ENCODE measurements at regions not wholly inside any gene's neighbourhood (a gene's known extent, or its start where the extent isn't known, plus 50 kb on each side); places are given as distances from the start of the nearest gene placed in this dataset.

DNA sequence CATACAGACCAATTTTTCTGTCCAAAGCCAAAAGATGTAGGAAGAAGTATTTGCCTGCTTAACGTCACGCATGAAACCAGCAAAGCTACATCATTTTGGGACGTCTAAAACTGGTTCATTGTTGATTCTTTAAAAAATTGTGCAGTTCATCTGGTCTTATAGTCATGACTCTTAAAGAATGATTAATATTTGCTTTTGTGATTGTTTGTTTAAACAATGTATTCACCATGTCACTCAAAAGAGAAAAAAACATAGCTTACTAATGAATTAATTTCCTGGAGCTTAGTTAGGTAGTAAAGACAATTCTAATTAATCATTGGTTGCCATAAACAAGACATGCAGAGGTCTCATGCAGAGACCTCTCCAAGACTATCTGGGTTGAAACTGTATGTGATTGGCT, 157.3 kb downstream of the RPS12 start:
- TF ChIP-seq, protein P1, sequence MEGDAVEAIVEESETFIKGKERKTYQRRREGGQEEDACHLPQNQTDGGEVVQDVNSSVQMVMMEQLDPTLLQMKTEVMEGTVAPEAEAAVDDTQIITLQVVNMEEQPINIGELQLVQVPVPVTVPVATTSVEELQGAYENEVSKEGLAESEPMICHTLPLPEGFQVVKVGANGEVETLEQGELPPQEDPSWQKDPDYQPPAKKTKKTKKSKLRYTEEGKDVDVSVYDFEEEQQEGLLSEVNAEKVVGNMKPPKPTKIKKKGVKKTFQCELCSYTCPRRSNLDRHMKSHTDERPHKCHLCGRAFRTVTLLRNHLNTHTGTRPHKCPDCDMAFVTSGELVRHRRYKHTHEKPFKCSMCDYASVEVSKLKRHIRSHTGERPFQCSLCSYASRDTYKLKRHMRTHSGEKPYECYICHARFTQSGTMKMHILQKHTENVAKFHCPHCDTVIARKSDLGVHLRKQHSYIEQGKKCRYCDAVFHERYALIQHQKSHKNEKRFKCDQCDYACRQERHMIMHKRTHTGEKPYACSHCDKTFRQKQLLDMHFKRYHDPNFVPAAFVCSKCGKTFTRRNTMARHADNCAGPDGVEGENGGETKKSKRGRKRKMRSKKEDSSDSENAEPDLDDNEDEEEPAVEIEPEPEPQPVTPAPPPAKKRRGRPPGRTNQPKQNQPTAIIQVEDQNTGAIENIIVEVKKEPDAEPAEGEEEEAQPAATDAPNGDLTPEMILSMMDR (conservative IDR thresholded peaks at IDR 0.05), result no peak
- Histone ChIP-seq H3T11ph (ENCODE audit: low read length) (no peak overlapping the region), H3K79me1 (ENCODE audit: insufficient read depth, low read depth, low read length, poor library complexity, severe bottlenecking) (no peaks in the 10 kb centered on the region), H2AK5ac (ENCODE audit: insufficient read length, low read length) (no peak overlapping the region), H2BK20ac (ENCODE audit: low read depth, low read length, poor library complexity, severe bottlenecking) (no peak overlapping the region), H4K91ac (ENCODE audit: insufficient read length, low read depth, low read length) (no peak overlapping the region), H2BK15ac (ENCODE audit: low read depth, low read length) (no peak overlapping the region), H3K4me2 (ENCODE audit: insufficient read depth, insufficient read length, low read length) (no peak overlapping the region), H3K23me2 (ENCODE audit: insufficient read length, low read depth, low read length, poor library complexity, severe bottlenecking) (no peaks in the 10 kb centered on the region), H3K4me1 (ENCODE audit: insufficient read depth, low read length) (peaks cover 3% of the 10 kb centered on the region; the same call in 1 of the 2 replicates), H3K23ac (ENCODE audit: insufficient read length, low read depth, low read length) (no peak overlapping the region), H3K4ac (ENCODE audit: low read depth, low read length) (no peak overlapping the region), H3K9me3 (ENCODE audit: control insufficient read depth, low read depth, low read length) (no peaks in the 10 kb centered on the region), H3K27me3 (ENCODE audit: insufficient read depth, low read length) (no peaks in the 10 kb centered on the region), H2BK120ac (ENCODE audit: low read depth, low read length, poor library complexity, severe bottlenecking) (no peak overlapping the region), H3K14ac (ENCODE audit: insufficient read depth, low read length) (no peak overlapping the region), H2AFZ (ENCODE audit: low read length) (no peak overlapping the region), H2BK12ac (ENCODE audit: insufficient read length, low read depth, low read length) (no peak overlapping the region), H3K56ac (ENCODE audit: insufficient read length, low read depth, low read length) (no peak overlapping the region), H3K27ac (ENCODE audit: insufficient read length, low read depth, low read length) (no peak overlapping the region), H2BK5ac (ENCODE audit: insufficient read length, low read length) (no peak overlapping the region), H4K20me1 (ENCODE audit: control insufficient read depth, insufficient read depth, insufficient read length) (no peaks in the 10 kb centered on the region), H3K9ac (ENCODE audit: extremely low read depth, insufficient read length, low read length) (no peak overlapping the region), H4K8ac (replicated peaks; ENCODE audit: insufficient read length, low read depth, low read length) (no peak overlapping the region), H3K18ac (ENCODE audit: insufficient read length, low read depth, low read length) (no peak overlapping the region), H3K79me2 (ENCODE audit: insufficient read depth, low read length) (no peaks in the 10 kb centered on the region), H4K5ac (ENCODE audit: insufficient read length, low read depth, low read length) (no peak overlapping the region)
- Mint-ChIP-seq H3K4me1 (peaks cover 29 to 30% of the 10 kb centered on the region in 2 experiments), H3K4me3 (no peak overlapping the region), H3K27ac (no peak overlapping the region), H3K27me3 (ENCODE audit: low read depth) (no peaks in the 10 kb centered on the region), H3K9me3 (no peaks in the 10 kb centered on the region), H3K36me3 (ENCODE audit: insufficient read depth in 1 of 3, low read depth in 3 of 3) (no peaks in the 10 kb centered on the region)
- no CpG with 5 or more reads among the region's 3 CpGs for whole genome bisulfite sequencing (ENCODE audit: extremely low coverage, insufficient read length, low lambda C conversion rate)
- DNase-seq, result no peak
